Hematopoietic multipotent progenitor cell treated with erythropoietin and hydrocortisone succinate and interleukin-3 and kit ligand, for 8 days (in vitro differentiated cells): ENCODE measurements at regions not wholly inside any gene's neighbourhood (a gene's known extent, or its start where the extent isn't known, plus 50 kb on each side); places are given as distances from the start of the nearest gene placed in this dataset.

ENCODE experiments used
- DNase-seq: peaks from one replicate; pipeline ENCODE4 v3.0.0-alpha.2; 2015

DNA sequence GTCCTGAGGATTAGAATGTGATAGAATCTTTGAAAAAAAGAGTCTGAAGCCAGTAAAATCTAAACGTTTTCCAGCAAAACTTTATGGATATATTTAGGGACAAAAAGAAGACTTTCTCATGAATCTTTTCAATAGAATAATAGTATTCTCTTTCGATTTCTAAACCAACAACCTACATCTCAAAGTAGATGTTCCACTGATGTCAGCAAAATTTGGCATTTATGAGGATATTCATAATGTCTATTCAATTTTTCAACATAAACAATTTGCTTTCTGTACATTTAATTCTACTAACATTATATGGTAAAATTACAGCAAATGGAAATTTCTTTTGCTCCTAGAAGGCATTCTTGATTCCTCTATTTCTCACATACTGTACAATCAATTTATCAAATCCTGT, 886.5 kb downstream of the CENPC start:
- no peak for DNase-seq

DNA sequence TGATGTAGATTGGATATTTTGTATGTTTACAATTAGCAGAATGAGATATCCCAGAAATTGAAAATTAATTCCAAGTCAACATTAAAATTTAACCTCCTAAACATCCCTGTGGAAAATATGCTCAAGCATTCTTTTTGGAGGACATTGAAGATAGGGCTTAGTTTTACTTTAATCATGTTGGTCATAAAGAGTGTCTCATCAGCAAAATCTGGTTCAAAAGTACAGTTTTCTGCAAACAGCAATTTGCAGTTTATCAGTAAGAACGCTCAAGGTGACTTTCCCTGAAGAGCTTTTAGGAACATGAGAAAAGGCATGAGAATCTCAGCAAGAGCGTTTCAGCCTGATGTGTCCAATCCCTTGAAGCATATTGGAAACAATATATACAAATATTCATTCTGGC, 889.8 kb downstream of the CENPC start:
- no peak for DNase-seq

DNA sequence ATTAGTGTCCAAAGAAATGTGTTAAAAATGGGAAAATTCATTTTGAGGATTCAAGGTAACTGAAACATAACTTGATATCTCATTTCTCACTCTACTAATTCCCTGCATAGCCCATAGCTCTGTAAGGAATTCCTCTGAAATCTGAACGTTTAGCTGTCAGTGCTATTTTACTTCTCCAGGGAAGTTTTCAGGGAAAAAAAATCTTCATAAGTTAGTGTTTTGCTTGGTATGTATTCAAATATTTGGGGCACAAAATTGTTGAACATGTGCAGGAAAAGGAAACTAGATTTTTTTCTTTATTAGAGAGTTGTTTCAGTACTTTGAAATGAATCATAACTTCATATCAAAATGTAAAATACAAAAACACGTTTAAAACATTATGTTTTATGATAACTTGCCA, 891.4 kb downstream of the CENPC start:
- no peak for DNase-seq

DNA sequence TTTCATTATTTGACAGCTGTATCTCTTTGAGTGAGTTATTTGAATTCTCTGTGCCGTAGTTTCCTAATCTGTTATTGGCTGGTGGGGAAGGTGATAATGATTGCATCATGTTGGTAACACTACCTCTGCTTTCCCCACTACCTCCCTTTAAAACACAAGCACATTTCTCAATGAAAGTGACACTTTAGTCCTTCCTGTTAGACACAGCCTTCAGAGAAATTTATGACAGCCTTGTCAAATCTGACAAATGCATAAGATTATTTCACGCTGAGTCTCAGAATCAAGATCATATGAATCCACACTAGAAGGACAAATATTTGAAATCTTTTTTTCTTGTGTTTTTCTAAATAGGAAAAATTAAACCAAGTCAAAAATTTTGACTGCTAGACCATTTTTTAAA, 896.1 kb downstream of the CENPC start:
- DNase-seq: no peak

DNA sequence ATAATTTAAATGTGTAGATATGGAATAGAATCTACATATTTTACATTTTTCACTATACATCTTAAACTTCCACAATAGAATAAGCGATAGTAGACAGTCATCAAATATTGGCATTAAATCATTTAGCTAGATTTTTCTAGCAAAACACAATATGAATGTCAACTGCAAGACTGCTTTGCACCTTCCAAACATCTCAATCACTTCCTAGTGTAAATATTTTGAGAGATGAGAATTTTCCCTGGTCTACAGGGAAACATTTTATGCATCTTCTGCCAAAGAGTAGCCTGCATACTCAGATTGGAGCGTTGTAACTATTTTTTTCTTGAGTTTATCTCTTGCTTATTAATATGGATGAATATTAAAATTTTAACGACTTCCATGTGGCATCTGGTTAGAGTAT, 897.4 kb downstream of the CENPC start:
- DNase-seq: no peak

DNA sequence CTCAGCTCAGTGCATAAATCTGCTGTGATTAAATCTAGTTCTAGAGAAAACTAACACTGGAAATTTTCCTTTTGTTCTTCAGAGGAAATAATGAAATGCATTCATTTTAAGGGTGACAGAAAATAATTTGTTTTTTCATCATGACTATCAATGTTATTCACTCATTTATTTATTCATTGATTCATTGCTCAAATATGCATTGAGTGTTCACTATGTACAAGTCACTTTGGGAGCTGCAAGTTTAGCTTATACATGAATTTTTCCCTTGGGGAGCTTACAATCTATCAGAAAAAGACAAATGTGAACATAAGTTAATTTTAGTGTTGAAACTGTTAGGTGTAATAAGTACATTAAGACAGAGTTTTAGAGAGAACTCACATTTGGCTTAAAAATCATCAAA, 897.8 kb downstream of the CENPC start:
- no peak for DNase-seq

DNA sequence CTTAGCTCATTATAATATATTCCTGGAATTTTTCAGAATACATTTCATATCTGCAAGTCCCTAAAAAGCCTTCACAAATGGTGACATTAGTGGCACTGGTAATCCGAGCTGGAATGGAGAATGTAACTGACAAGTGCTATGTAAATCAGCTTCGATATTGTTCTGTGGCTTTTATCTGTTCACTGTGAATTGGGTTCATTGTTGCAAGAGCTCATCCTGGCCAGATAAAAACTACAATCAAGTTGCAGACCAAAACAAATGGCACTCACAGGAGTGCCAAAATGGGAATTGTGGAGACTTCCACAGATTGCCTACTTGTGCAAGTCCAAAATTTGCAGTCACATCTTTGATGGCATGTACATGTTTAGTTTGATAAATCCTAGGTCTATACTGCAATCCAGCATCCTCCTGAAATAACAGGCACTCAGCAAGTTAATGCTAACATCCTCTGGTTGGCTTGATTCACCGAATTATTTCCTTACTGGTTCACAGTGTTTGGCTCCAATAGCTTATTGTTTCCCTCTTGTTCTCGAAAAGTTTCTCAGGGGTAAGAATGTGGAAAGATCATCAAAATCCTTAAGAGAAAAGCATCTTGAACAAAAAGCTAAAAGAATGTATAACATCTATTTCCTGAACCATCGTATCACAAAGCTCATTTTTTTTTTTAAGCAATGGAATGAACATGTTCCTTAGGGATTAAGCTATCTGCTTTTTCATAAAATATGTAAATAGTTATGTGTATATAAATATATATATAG, 904.9 kb downstream of the CENPC start:
- no peak for DNase-seq

DNA sequence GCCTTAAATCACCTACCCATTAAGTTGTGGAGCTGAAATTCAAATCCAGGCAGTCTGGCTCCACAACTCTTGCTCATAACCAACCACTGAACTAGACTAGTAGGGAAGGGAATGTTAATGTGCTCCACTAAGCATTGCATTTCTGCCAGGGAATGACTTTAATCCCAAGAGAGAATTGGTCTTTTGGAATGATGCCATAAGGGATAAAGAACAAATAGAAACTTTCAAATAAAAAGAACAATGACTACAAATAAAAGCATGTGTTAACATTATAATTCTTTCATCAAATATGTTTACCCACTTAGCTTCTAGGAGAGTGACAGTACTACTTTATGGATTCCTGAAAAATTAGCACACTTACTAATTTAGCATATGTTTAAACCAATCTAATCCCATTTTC, 905.9 kb downstream of the CENPC start:
- DNase-seq: no peak

DNA sequence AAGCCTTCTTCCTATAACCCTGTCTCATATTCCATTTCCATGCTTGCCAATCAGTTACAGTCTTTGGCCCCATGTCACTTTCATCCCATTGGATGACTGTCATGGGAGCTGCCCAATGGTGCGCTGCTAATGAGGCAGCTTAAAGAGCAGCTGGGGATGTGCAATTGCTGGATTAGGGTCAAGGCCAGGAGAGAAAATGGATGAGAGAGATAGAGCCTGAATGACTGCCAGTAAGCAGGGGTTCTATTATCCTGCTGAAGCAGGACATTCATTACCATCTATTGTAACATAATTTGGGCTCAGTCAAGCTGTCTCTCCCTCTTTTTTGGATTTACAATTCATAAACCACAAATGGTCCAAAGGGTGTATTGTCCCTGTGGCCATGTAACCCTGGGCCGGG, 909.0 kb downstream of the CENPC start:
- DNase-seq: no peak

DNA sequence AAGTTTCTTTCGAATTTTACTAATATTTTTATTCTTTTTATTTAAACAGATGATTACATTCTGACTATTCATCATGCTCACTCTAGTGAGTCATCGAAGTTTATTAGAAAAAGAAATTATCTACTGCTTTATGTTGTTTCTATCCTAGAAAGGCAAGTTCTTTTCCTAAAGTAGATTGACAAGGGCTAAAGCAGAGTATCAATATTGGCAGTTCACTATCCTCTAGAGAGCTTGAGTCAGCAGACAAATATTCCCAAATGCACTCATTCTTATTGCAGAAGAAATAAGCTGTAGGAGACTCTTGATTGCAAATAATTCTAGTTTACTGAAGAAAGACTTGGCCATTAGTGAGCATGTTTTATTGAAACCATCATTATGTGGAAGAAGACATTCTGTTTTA, 911.8 kb downstream of the CENPC start:
- no peak for DNase-seq

DNA sequence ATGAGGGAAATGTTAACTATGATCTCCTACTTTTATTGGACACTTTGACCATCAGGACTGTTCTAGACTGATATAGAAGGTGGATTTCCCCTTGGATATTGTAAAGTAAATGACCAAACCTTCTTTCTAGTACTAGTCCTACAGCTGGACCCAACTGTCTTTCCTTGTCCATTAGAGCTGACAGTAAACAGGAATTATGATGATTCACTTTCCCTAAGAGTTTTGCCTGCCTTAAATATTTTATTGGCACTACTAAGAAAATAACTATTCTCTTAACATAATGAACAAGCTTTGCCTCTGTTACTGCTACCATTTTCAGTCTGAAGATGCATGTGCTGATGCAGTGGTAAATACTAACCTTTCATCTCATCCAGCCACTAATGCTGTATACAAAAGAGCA, 915.4 kb downstream of the CENPC start:
- DNase-seq: no peak

DNA sequence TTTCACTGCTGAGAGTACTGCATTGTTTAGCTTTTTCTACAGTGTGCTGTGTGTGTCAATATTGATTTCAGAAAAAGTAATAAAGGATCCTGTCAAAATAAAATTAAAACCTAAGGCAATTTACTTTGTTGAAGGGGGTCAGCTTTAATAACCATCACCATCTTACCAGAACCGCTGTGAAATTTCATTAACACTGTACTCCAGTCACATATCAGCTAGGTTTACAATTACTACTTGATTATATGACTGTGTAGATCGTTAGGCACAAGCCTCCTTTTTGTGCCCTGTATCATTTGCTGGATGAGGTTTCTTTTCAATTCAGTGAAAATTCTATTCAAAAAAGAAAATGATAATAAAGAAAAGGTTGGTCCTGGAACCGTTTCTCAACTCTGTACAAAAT, 917.2 kb downstream of the CENPC start:
- no peak for DNase-seq

DNA sequence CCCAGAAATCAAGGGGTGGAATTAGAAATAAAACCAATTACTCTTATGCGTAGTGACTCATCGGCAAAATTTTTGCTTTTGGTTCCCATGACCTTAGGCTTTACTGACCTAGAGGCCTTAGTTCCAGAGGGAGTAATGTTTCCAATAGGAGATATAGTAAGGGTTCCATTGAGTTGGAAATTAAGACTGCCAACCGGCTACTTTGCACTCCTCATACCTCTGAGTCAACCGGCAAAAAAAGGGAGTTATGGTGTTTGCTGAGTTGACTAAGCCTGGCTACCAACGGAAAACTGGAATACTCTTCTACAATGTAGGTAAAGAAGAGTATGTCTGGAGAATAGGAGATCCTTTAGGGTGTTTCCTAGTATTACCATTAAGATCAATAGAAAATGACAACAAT, 919.8 kb downstream of the CENPC start:
- DNase-seq: no peak

DNA sequence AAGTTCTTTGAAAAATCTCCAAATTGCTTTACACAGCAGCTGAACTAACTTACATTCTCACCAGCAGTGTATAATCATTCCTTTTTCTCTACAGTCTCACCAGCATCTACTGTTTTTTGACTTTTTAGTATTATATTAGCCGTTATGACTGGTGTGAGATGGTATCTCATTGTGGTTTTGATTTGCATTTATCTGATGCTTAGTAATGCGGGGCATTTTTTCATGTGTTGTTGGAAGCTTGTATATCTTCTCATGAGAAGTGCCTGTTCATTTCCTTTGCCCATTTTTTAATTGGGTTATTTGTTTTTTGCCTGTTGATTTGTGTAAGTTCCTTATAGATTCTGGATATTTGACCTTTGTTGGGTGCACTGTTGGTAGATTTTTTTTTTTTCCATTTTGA, 931.7 kb downstream of the CENPC start:
- DNase-seq: no peak

DNA sequence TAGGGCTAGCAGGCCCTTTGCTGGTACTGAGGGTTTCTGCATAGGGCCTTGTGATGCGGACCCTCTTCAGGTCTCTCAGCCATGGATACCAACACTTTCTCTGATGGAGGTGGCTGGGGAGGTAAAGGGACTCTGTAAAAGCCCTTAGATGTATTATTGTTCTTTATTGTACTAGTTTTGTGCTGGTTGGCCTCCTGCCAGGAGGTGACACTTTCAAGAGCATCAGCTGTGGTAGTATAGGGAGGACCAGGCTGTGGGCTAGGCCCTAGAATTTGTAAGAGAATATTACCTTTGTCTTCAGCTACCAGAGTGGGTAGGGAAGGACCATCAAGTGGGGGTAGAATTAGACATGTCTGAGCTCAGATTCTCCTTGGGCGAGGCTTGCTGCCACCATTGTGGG, 936.3 kb downstream of the CENPC start:
- DNase-seq: no peak

DNA sequence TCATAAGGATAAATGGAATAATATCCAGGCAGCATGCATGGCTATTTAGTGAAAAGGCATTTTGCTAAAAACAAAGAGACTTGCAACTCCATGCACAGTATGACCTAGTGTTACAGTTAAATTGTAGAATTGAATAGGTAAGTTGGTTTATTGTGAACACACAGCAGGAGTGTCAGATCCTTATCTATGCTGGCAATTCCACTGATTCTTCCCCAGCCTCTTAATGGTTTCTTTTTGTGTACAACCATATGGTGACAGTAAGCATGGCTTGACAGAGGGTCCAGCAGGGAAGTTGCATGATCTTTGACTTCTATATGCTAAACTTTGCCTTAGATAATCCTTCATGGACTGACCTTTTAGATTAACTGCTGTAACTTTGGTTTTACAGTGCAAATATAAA, 936.6 kb upstream of the EPHA5 start:
- DNase-seq: no peak

DNA sequence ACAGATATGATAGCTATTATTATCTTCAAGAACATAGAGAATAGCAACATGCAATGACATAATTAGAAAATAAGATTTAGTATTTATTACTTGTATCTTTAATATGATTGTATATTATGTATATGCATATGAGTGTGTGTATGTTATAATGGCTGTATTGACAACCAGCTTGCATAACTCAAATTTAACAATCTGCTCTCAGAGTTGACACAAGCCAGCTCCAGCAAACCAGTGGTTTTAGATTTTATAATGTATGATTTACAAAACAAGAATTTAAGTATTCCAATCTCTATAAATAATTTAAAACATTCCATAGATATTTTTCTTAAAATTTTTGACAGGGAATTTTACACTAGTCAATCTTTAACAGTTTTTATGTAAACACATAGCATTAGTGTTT, 935.9 kb upstream of the EPHA5 start:
- no peak for DNase-seq

DNA sequence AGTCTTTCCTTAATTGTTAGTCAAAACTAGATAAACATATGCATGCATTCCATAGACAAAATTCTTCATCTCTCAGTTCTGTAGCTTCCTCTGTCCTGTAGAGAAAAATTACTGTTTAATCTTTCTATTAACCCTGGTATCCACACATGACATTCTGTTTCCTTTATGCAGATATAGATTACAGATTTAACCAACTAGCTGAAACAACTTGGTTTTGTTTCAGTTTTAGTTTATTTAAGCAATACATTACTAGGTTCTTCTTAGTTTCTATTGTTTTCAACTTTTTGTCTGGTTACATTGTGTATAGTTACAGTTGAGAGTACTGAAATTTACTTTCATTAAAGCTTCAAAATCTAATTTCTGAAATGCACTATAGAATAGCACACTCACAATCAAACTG, 933.9 kb upstream of the EPHA5 start:
- no peak for DNase-seq

DNA sequence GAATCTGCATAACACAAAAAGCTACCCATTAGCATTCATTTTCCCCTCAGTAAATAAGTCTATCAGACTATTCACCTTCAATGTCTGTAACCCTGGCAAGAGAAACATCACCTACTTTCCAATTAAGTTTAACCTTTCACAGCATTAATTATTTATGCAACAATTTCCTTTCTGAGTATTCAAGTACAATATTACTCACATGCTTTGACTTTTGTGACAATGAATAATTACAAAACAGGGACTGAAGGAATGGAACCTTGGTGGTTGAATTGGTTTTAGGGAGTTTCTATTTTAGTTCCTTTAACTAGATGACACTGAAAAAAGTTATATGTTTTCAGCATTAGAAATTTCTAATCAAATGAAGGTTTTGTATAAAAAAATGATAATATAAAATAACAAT, 932.3 kb upstream of the EPHA5 start:
- DNase-seq: no peak

DNA sequence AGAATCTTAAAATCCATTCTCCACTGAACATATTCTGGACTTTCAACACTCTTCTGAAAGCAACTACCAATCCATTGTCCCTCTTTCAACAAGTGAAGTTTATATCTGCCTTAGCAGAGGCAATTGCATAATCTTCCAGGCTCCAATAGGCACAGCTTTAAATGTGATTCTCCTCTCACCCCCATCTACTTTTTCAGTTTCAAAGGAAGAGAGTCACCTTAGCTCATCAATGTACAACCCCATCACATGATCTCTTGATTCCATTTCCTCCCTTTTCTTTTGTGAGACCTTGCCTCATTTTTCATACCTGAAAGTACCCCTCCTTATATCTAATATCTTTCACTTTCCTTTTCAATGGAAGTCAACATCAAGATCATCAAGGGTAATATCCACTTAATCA, 921.7 kb upstream of the EPHA5 start:
- no peak for DNase-seq

DNA sequence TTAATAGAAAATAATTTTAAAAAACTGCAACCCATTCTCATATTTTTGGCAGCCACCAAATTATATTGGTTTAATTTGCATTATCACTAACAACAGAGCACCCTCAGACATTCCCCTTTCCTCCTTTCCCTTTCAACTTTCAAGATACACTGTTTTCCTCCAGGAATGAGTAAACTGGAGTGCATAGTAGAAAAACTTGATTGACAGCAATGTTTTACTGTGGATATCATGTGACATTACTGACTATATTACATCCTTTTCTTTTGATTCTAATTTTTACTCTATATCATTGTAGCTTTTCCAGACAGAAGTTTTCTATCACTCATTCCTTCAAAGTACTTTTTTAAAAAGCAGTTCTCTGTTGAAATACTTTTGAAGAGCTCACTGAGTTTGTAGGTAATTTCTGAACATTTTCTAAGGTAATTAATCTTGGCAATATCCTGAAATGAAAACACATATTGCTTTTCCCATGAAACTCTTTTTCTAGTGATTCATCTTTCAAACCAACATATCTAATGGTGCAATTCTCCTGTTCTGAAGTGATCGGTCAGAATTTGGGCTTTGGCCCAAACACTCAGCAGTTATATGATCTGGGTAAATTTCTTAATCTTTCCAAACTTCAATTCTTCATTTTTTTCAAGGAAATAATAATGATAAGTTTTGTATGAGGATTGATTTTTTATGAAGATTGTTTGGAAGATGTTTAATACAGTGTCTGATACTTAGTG, 920.4 kb upstream of the EPHA5 start:
- DNase-seq: no peak

DNA sequence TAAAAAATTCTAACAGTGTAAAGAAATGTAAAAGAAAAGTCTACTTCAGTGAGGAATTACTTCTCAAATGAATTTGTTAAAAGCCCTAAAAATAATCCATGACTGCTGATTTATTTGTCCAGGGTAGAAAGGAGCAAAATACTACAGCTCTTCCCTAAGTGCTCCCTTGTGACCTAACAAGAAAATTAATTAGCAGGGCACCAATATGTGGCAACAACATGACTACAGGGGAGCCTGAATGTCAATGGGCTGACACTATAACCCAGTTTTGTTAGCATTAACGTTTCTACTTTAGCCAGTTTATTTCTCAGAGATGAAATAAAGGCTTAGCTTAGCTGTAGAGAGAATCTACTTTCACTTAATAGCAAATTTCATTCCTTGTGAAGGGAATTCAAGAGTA, 918.9 kb upstream of the EPHA5 start:
- DNase-seq: no peak

DNA sequence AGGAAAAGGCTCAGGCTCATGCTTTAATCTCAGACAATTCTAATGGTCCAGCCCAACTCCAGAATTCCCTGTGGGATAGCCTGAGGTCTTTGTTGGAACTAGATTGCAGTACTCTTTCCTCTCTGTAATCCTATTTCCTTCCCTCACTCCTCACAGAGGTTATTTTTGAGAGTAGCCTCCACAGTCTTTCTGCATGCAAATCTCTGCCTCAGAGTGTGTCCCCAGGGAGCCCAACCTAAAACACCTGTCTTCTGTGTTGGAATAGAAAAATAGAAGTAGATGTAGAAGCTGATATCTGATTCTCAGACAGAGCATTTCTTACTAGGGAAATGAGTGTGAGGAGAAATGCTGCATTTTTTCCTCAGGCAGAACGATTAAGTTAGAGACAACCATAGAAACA, 915.5 kb upstream of the EPHA5 start:
- no peak for DNase-seq

DNA sequence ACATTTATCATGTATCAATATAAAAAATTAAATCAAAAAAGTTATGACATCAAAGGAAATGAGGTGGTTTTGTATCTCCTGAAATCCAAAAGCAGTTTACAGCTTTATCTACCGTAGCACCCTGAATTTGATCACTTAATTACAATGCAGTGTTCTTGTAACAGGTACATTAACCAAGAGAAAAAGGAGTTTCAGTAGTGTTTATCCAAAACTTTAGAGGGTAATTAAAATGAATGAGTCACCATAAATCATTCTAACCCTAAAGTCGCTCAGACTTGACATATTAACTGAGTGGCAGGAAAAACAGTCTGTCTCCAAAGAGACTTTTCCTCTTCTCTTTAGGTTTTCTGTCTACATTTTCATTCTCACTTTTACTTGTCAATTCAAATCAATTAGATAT, 907.6 kb upstream of the EPHA5 start:
- DNase-seq: no peak
